Right hindlimb (tissue), 1 donor: ENCODE measurements at regions not wholly inside any gene's neighbourhood (a gene's known extent, or its start where the extent isn't known, plus 50 kb on each side); places are given as distances from the start of the nearest gene placed in this dataset.
"Not testable (repeated sequence)": the region's sequence is repeated elsewhere in the genome, so short reads cannot be mapped to it uniquely, and the experiment has no call there.

Experiments
- DNase-seq: peaks from one replicate; pipeline ENCODE4 v3.0.0-alpha.2; 2018

- DNase-seq, result no peak
Measured at GRCh38 chr4:126616795-126617194, 1016.0 kb upstream of the INTU start.

DNA sequence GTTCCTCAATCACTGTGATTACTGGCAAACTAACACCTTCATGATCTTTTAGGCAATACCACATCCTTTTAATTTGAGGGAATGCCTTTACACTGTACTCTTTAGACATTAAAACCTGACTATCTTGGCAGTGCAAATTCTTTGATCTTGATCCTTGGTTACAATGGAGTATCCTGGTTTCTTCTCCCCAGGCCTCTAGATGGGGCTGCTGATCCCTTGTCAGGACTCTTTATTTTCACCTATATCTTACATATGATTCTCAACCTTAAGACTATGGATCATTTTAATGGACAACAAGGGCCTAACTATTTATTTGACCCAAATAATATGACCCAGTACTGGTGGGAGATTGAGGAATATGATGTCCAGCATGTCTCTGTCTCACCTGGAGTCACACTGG, 1005.5 kb upstream of the INTU start:
- DNase-seq, result no peak

GRCh38 chr4:126628933-126629332, 1003.8 kb upstream of the INTU start:
- no peak for DNase-seq

- DNase-seq, result peak; percentile 84
Measured at GRCh38 chr4:126630230-126630629, 1002.5 kb upstream of the INTU start.

DNA sequence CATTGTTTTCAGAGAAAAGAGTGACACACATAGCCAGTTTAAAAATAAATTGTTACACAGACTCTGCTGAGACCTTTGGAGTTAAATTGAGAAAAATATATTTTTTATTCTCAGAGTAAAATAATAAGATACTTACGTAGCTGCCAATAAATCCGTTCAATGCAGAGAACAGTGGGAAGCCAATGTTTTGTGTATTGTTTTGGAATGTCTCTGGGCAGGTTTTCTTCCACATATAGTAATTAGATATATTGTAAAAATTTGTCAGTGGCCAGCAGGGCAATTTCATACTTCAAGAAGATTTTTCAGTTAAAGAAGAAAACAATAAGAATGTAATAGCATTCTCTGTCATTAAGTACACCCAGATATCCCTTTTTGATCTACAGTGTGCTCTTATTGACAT, 999.5 kb upstream of the INTU start:
- DNase-seq, result no peak

DNA sequence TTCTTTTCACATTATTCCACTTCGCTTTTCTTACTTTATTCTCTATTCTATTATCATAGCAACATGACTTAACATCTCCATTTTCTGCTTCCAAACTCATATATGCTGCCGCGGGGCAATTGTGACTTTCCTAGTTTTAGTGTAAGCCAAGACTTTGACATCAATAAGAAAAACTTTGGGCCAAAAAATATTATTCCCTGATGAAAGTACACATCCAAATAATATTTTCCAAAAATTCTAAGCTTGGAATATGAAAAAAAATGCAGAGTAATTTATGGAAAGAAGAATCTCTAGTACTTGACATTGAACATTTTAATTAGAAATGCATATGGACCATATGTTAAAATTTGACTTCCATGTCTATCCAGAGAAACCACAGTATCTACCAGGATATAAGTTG, 995.1 kb upstream of the INTU start:
- no peak for DNase-seq

- DNase-seq, result no peak
Measured at GRCh38 chr4:126647320-126647719, 985.4 kb upstream of the INTU start.

- DNase-seq, result no peak
Measured at GRCh38 chr4:126647756-126648397, 984.9 kb upstream of the INTU start.

- no peak for DNase-seq
Measured at GRCh38 chr4:126658411-126658810, 974.3 kb upstream of the INTU start.

GRCh38 chr4:126661194-126661593, 971.6 kb upstream of the INTU start:
- no peak for DNase-seq

GRCh38 chr4:126664839-126665238, 967.9 kb upstream of the INTU start:
- no peak for DNase-seq

- not testable (repeated sequence) for DNase-seq
Measured at GRCh38 chr4:126670038-126670437, 962.7 kb upstream of the INTU start.

- DNase-seq, result no peak
Measured at GRCh38 chr4:126678618-126679017, 954.1 kb upstream of the INTU start.

- no peak for DNase-seq
Measured at GRCh38 chr4:126679303-126679702, 953.5 kb upstream of the INTU start.

DNA sequence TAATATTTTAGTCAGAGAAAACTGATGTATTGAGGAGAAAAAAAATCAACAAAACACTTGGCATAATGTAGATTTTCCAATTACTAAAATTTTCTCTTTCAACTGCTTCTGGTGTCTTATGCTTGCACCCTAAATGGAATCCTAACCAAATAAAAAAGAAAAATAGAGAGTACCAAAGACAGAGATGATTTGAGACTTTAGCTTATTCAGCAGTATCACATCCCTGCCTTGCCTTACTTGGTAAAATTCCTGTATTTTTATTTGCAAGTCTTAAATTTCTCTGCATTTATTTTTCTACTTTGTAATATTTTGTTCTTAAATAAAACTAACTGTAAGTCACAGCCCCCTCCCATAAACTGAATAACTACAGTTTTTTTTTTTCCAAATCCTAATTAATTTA, 950.5 kb upstream of the INTU start:
- no peak for DNase-seq

- no peak for DNase-seq
Measured at GRCh38 chr4:126686491-126686890, 946.3 kb upstream of the INTU start.

DNA sequence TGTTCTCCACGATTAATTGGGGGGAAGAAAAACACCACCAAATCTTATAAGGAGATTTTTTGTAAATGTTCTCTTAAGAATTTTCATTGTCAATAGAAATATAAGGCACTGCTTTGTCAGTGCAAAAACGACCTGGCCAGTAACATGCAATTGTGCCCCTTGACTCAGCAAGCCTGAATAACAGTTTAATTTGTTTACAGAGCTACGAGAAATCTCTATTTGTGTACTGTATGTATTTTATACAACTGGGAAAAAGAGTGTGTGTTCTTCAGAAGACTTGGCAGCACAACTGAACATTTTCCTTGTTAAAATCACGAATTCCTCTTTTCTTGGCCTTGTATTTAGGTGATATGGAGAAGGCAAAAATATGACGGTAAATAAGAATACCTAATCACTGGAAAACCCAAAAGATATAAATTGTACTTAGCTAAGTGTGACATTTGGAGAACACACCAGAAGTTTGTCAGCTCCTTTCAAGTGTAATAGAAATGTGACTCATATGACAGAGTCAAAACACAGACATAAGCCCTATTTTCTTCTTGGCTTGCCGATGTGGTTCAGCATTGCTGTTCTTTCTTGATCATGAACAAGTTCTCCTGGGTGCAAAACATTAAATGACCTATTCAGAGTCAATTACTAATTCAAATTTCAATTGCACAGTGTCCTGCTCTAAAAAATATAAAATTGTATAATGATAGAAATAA, 945.0 kb upstream of the INTU start:
- DNase-seq, result no peak

DNA sequence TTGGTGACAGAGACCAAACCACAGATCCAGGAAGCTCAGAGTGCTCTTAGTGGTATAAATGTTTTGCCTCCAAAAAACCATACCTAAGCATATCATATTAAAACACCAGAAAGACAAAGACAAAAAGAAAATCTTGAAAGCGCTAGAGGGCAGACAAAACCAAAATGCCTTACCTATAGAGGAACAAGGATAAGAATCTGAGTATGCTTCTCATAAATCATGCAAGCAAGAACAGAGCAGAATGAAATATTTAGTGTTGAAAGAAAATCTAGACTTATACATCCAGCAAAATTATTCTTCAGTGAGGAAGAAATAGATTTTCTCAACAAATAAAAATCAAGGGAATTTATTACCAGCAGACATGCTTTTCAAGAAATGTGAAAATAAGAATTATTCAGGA, 941.0 kb upstream of the INTU start:
- DNase-seq, result no peak

- DNase-seq, result no peak
Measured at GRCh38 chr4:126697748-126698147, 935.0 kb upstream of the INTU start.

- DNase-seq, result no peak
Measured at GRCh38 chr4:126698224-126698623, 934.5 kb upstream of the INTU start.

DNA sequence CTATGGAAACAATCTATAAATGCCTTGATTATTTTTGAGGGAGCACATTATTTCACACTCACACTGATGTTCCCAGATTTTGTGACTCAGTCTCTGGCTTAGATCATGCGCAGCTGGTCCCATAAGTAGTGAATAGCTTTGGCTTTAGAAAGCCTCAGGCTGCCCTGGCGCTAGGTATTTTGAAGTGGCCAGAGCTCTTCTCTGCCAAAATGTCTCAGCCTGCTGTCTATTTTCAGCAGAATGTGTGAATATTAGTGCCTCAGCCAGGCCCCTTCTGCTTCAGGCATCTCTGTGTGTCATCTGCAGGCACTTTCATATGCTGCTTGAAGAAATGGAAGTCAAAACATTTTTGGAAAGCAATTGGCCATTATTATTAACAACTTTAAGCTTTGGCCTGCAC, 931.0 kb upstream of the INTU start:
- DNase-seq, result peak; percentile 60

DNA sequence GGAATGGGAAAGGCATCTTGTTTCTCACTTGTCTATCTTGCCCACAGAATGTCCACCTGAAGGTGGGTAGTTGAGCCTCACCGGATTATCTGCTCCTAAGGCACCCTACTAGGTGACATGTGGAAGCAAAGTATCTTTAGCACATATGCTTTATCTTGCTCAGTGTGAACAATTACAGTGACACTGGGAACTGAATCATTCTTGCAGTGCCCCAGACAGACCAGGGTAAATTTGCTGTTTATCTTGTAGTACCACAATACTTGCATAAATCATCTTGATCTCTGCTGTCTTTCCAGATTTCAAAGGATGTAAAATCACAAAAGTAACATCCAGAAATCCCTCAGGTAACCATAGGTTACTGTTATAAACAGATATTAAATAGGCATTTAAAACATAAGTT, 930.0 kb upstream of the INTU start:
- no peak for DNase-seq

DNA sequence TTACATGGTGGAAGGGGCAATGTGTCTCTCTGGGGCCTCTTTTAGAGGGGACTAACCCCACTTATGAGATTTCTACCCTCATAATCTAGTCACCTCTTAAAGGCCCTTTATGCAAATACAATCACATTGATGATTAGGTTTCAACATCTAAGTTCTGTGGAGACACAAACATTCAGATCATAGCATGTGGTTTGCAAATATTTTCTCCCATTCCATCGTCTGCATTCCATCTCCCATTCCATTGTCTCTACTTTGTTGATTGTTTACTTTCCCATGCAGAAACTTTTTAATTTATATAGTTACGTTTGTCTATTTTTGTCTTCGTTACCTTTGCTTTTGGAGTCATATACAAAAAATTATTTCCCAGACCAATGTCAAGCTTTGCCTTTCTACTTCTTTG, 927.5 kb upstream of the INTU start:
- no peak for DNase-seq

GRCh38 chr4:126708716-126709115, 924.0 kb upstream of the INTU start:
- no peak for DNase-seq

GRCh38 chr4:126710935-126711334, 921.8 kb upstream of the INTU start:
- DNase-seq, result no peak
